ENCODE measurements at regions not wholly inside any gene's neighbourhood (a gene's known extent, or its start where the extent isn't known, plus 50 kb on each side); places are given as distances from the start of the nearest gene placed in this dataset.

- TF ChIP-seq POLR2AphosphoS5 (IDR thresholded peaks at IDR 0.05; ENCODE audit: low read depth, low read length) (no peak), TAF1 (IDR thresholded peaks at IDR 0.05; ENCODE audit: borderline replicate concordance, insufficient read depth, low read length) (no peak), REST (IDR thresholded peaks at IDR 0.05; ENCODE audit: insufficient read depth in 1 of 2, low read depth in 2 of 2, low read length in 2 of 2) (no peak), FOXP2 (optimal IDR thresholded peaks at IDR 0.05; ENCODE audit: borderline replicate concordance, extremely low read depth, extremely low read length, insufficient read depth) (no peak), SIN3A (IDR thresholded peaks at IDR 0.05; ENCODE audit: borderline replicate concordance, insufficient read depth, low read length) (no peak)
These were observed 345.9 kb upstream of the RGS6 start for GRCh38 chr14:71586131-71586897.

- TF ChIP-seq REST (IDR thresholded peaks at IDR 0.05; ENCODE audit: insufficient read depth in 1 of 2, low read depth in 2 of 2, low read length in 2 of 2): no peak
- TF ChIP-seq SIN3A (IDR thresholded peaks at IDR 0.05; ENCODE audit: borderline replicate concordance, insufficient read depth, low read length): no peak
- no peak for TF ChIP-seq TAF1 (IDR thresholded peaks at IDR 0.05; ENCODE audit: borderline replicate concordance, insufficient read depth, low read length)
- no peak for TF ChIP-seq POLR2AphosphoS5 (IDR thresholded peaks at IDR 0.05; ENCODE audit: low read depth, low read length)
- no peak for TF ChIP-seq FOXP2 (optimal IDR thresholded peaks at IDR 0.05; ENCODE audit: borderline replicate concordance, extremely low read depth, extremely low read length, insufficient read depth)
These were observed 344.2 kb upstream of the RGS6 start for GRCh38 chr14:71588028-71588427.

GRCh38 chr14:71588576-71589215 is 343.5 kb upstream of the RGS6 start:
- TF ChIP-seq REST (IDR thresholded peaks at IDR 0.05; ENCODE audit: insufficient read depth in 1 of 2, low read depth in 2 of 2, low read length in 2 of 2) (no peak), POLR2AphosphoS5 (IDR thresholded peaks at IDR 0.05; ENCODE audit: low read depth, low read length) (no peak), FOXP2 (optimal IDR thresholded peaks at IDR 0.05; ENCODE audit: borderline replicate concordance, extremely low read depth, extremely low read length, insufficient read depth) (no peak), TAF1 (IDR thresholded peaks at IDR 0.05; ENCODE audit: borderline replicate concordance, insufficient read depth, low read length) (no peak), SIN3A (IDR thresholded peaks at IDR 0.05; ENCODE audit: borderline replicate concordance, insufficient read depth, low read length) (no peak)

GRCh38 chr14:71589609-71590008 is 342.6 kb upstream of the RGS6 start:
- TF ChIP-seq REST (IDR thresholded peaks at IDR 0.05; ENCODE audit: insufficient read depth in 1 of 2, low read depth in 2 of 2, low read length in 2 of 2) (no peak), POLR2AphosphoS5 (IDR thresholded peaks at IDR 0.05; ENCODE audit: low read depth, low read length) (no peak), SIN3A (IDR thresholded peaks at IDR 0.05; ENCODE audit: borderline replicate concordance, insufficient read depth, low read length) (no peak), TAF1 (IDR thresholded peaks at IDR 0.05; ENCODE audit: borderline replicate concordance, insufficient read depth, low read length) (no peak), FOXP2 (optimal IDR thresholded peaks at IDR 0.05; ENCODE audit: borderline replicate concordance, extremely low read depth, extremely low read length, insufficient read depth) (no peak)
